ENCODE measurements at regions not wholly inside any gene's neighbourhood (a gene's known extent, or its start where the extent isn't known, plus 50 kb on each side); places are given as distances from the start of the nearest gene placed in this dataset.

GRCh38 chr1:184210031-184210430 lies 158.5 kb downstream of the TSEN15 start:
- no peak overlapping the region for H4K8ac ChIP-seq (ENCODE audit: extremely low read depth, insufficient read depth, low read length)
- no peaks in the 10 kb centered on the region for H3K79me2 ChIP-seq (ENCODE audit: control insufficient read depth in 1 of 2, insufficient read depth in 2 of 2, low read length in 2 of 2)
- H3K14ac ChIP-seq (ENCODE audit: insufficient read length): no peak overlapping the region
- no peak overlapping the region for H2AK5ac ChIP-seq (ENCODE audit: low read depth, low read length)
- H3K4me3 ChIP-seq (ENCODE audit: extremely low read depth in 1 of 4, insufficient read depth in 2 of 4, low read depth in 3 of 4, low read length in 4 of 4): no peak overlapping the region
- no peaks in the 10 kb centered on the region for H3K4me1 ChIP-seq (replicated peaks in 1 of 4; ENCODE audit: control insufficient read depth in 3 of 4, insufficient read depth in 4 of 4, low read length in 3 of 4)
- no peak overlapping the region for H2BK120ac ChIP-seq (replicated peaks; ENCODE audit: low read depth, low read length)
- FAIRE-seq (no peak), DNase-seq (ENCODE audit: low read depth in 1 of 2, low spot score in 2 of 2) (no peak)
- H3K9me3 ChIP-seq (ENCODE audit: insufficient read depth in 2 of 2, low read depth in 1 of 2, low read length in 1 of 2): no peaks in the 10 kb centered on the region
- no peaks in the 10 kb centered on the region for H3K79me1 ChIP-seq (ENCODE audit: low read depth, low read length)
- no peak overlapping the region for H4K91ac ChIP-seq (replicated peaks; ENCODE audit: insufficient read length, low read length)
- no peak overlapping the region for H3K4ac ChIP-seq (replicated peaks; ENCODE audit: insufficient read length, low read depth, low read length)
- H2BK15ac ChIP-seq (ENCODE audit: low read length): no peak overlapping the region
- H3K23me2 ChIP-seq (ENCODE audit: low read depth, low read length): no peaks in the 10 kb centered on the region; the same call in 1 of the 2 replicates
- no peak overlapping the region for H4K5ac ChIP-seq (ENCODE audit: insufficient read length, low read depth, low read length)
- no peaks in the 10 kb centered on the region for H3K36me3 ChIP-seq (ENCODE audit: control insufficient read depth in 2 of 4, insufficient read depth in 4 of 4, low read length in 3 of 4)
- H3K56ac ChIP-seq (replicated peaks; ENCODE audit: insufficient read length, low read depth, low read length): no peak overlapping the region
- H4K20me1 ChIP-seq (replicated peaks in 1 of 2; ENCODE audit: control insufficient read depth in 1 of 2, insufficient read depth in 2 of 2, low read length in 2 of 2): no peaks in the 10 kb centered on the region
- H2BK20ac ChIP-seq (ENCODE audit: low read length): no peak overlapping the region
- 92% methylated on average over 2 of the region's 2 CpGs; no CpG with 5 or more reads in 1 of the 2 experiments for WGBS, 2 experiments (ENCODE audit: extremely low coverage in 1 of 2, insufficient coverage in 1 of 2, insufficient read length in 1 of 2, insufficient replicate concordance in 2 of 2, low coverage in 1 of 2, low lambda C conversion rate in 2 of 2, missing lambda C conversion rate in 1 of 2)
- H3K27ac ChIP-seq (ENCODE audit: low read depth, low read length): no peak overlapping the region
- POLR2A ChIA-PET (ENCODE audit: partially characterized antibody): no interaction called here
- H3K9ac ChIP-seq (replicated peaks in 1 of 4; ENCODE audit: extremely low read depth in 1 of 4, low read depth in 3 of 4, low read length in 3 of 4): no peak overlapping the region
- H2AFZ ChIP-seq (ENCODE audit: low read length): no peak overlapping the region
- H3K4me2 ChIP-seq (ENCODE audit: insufficient read depth in 1 of 2, low read depth in 2 of 2, low read length in 2 of 2): no peak overlapping the region
- no peak overlapping the region for H3K18ac ChIP-seq (ENCODE audit: extremely low read depth, low read length)
- no peak overlapping the region for H3K23ac ChIP-seq (ENCODE audit: insufficient read length)
- no peak overlapping the region for H2BK12ac ChIP-seq (ENCODE audit: low read depth, low read length)
- no peaks in the 10 kb centered on the region for H3K27me3 ChIP-seq (replicated peaks in 1 of 4; ENCODE audit: control insufficient read depth in 3 of 4, extremely low read depth in 1 of 4, insufficient read depth in 3 of 4, low read length in 3 of 4)
- no peak overlapping the region for H2BK5ac ChIP-seq (ENCODE audit: low read depth, low read length)
- CTCF ChIA-PET (ENCODE audit: partially characterized antibody): interaction anchor here (0.6 to 1.8 kb wide), 2 partner anchors 12 to 89 kb away, joined by 4 to 6 read pairs; no protein-coding TSS in a partner anchor
- TF ChIP-seq JUND (IDR thresholded peaks at IDR 0.05; ENCODE audit: low read length) (no peak), RXRA (IDR thresholded peaks at IDR 0.05; ENCODE audit: insufficient read depth, low read depth, low read length) (no peak), SP2 (IDR thresholded peaks at IDR 0.05; ENCODE audit: low read length) (no peak), CTCF (IDR thresholded peaks at IDR 0.05; ENCODE audit: control extremely low read depth in 1 of 3, insufficient read depth in 1 of 3, low read depth in 1 of 3, low read length in 3 of 3) (no peak), EZH2 (IDR thresholded peaks at IDR 0.05; ENCODE audit: low read depth, low read length, severe bottlenecking) (no peak), TEAD4 (IDR thresholded peaks at IDR 0.05; ENCODE audit: low read depth, low read length) (no peak), POU5F1 (IDR thresholded peaks at IDR 0.05; ENCODE audit: low read depth, low read length) (no peak), KDM4A (IDR thresholded peaks at IDR 0.05; ENCODE audit: low read depth, low read length, severe bottlenecking) (no peak), CBX8 (IDR thresholded peaks at IDR 0.05; ENCODE audit: borderline replicate concordance, low read depth, low read length) (no peak), SP4 (IDR thresholded peaks at IDR 0.05; ENCODE audit: low read length) (no peak), BCL11A (IDR thresholded peaks at IDR 0.05; ENCODE audit: low read depth in 2 of 2, low read length in 2 of 2) (no peak), RFX5 (IDR thresholded peaks at IDR 0.05; ENCODE audit: borderline replicate concordance, low read depth, low read length) (no peak), FOSL1 (IDR thresholded peaks at IDR 0.05; ENCODE audit: insufficient read depth, low read depth, low read length) (no peak)
